Activated CD4-positive, alpha-beta memory T cell treated with anti-CD3 and anti-CD28 coated beads for 36 hours (primary cell): ENCODE measurements at regions not wholly inside any gene's neighbourhood (a gene's known extent, or its start where the extent isn't known, plus 50 kb on each side); places are given as distances from the start of the nearest gene placed in this dataset.
A peak's percentile ranks its signal among the peaks of the same experiment; 100 is the strongest.
"Not testable (repeated sequence)": the region's sequence is repeated elsewhere in the genome, so short reads cannot be mapped to it uniquely, and the experiment has no call there.

ENCODE experiments used
- CTCF ChIA-PET: fragments of 350-600 bp; sonication (Branson Sonifier 250); formaldehyde crosslinking; loops from one replicate; lab custom pipeline; 2021; ENCODE audit warnings: antibody characterized with exemption, inconsistent platforms; lab: Charles Lee
- POLR2A ChIA-PET: fragments of 350-600 bp; sonication (Branson Sonifier 250); formaldehyde crosslinking; loops from one replicate; lab custom pipeline; 2021; ENCODE audit warnings: antibody characterized with exemption; lab: Charles Lee
- DNase-seq: peaks from one replicate; pipeline ENCODE4 v3.0.0-alpha.2; 2020
- H3K27ac Mint-ChIP-seq: one replicate; pipeline ENCODE4 v1.8.0; 2021; ENCODE audit warnings: mixed read lengths
- H3K27me3 Mint-ChIP-seq: one replicate; pipeline ENCODE4 v1.8.0; 2021; ENCODE audit warnings: mixed read lengths
- H3K36me3 Mint-ChIP-seq: one replicate; pipeline ENCODE4 v1.8.0; 2021; ENCODE audit warnings: mixed read lengths
- H3K4me1 Mint-ChIP-seq: one replicate; pipeline ENCODE4 v1.8.0; 2021; ENCODE audit warnings: low read depth, mixed read lengths
- H3K4me3 Mint-ChIP-seq: one replicate; pipeline ENCODE4 v1.8.0; 2021; ENCODE audit warnings: mild to moderate bottlenecking, mixed read lengths
- H3K9me3 Mint-ChIP-seq: one replicate; pipeline ENCODE4 v1.8.0; 2021; ENCODE audit warnings: mixed read lengths
- intact Hi-C: fragments of 100-400 bp; cut with micrococcal nuclease; formaldehyde crosslinking; loops from one replicate; pipeline ENCODE4 v1.15.1; 2023

DNA sequence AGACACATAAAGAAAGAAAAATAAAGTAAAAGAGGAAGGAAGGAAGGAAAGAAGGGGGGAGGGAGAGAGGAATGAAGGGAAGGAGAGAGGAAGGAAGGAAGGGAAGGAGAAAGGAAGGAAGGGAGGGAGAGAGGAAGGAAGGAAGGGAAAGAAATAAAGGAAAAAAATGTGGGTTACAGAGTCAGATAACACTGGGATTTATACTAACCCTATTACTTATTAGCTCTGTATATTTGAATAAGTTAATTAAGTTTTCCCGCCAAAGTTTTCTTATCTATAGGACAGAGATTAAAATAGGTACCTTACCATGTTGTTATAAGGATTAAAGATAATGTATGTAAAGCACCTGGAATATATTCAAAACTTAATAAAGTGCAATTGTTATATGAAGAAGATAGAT lies 439.3 kb upstream of the KCNMB2 start:
- Mint-ChIP-seq H3K9me3 (peaks cover 18% of the 10 kb centered on the region), H3K27me3 (no peaks in the 10 kb centered on the region), H3K27ac (no peak overlapping the region), H3K4me3 (no peak overlapping the region), H3K36me3 (peaks cover 3% of the 10 kb centered on the region), H3K4me1 (no peaks in the 10 kb centered on the region)
- CTCF ChIA-PET: interaction anchor here (1.2 kb wide), 1 partner anchor 12 kb away, joined by 3 read pairs; no protein-coding TSS in a partner anchor
- POLR2A ChIA-PET: no interaction called here
- DNase-seq: no peak
- intact Hi-C loops: no loop called here

DNA sequence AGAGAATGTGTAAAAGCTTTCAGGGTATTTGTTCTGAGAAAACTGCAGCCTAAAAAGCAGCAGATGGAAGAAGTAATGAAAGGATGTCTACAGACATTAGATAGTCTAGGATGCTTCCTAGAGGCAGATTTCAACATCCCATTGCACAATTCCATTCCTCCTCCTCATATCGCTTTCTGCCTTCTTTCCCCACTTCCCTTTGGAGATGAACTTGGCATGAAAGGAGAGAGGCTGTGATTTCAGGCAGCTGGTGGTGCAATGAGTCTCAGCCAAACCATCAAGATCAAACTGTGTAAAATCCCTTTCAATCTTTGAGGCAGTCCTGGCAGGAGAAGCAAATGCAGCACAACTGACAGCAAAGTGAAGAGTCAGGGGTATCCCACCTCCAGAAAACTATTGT lies 438.7 kb upstream of the KCNMB2 start:
- Mint-ChIP-seq H3K27ac (no peak overlapping the region), H3K27me3 (no peaks in the 10 kb centered on the region), H3K4me3 (no peak overlapping the region), H3K36me3 (no peaks in the 10 kb centered on the region), H3K9me3 (peaks cover 15% of the 10 kb centered on the region), H3K4me1 (no peaks in the 10 kb centered on the region)
- POLR2A ChIA-PET: no interaction called here
- intact Hi-C loops: no loop called here
- DNase-seq: no peak
- CTCF ChIA-PET: interaction anchor here (1.2 kb wide), 1 partner anchor 13 kb away, joined by 3 read pairs; no protein-coding TSS in a partner anchor

DNA sequence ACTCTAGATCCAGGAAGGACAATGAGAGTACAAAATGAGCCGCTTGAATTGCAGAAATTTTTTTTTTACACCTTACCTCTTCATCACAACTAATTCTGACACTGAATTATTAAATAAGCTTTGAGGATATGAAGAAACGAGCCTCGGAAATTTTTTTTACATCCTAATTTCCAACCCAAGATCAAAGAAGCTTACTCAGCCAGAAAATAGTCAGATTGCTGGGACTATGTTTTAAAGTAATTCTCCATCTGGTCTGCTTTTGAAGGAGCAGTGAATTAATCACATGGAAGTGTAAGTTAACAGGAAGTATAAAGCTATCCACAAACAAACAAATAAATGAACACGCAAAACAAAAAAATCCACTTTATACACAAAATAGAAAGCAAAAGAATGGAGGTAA lies 437.0 kb upstream of the KCNMB2 start:
- H3K9me3 Mint-ChIP-seq: peaks cover 4% of the 10 kb centered on the region
- no peak for DNase-seq
- no peaks in the 10 kb centered on the region for H3K27me3 Mint-ChIP-seq
- no peak overlapping the region for H3K27ac Mint-ChIP-seq
- no peaks in the 10 kb centered on the region for H3K36me3 Mint-ChIP-seq
- intact Hi-C loops: no loop called here
- POLR2A ChIA-PET: no interaction called here
- H3K4me1 Mint-ChIP-seq: no peaks in the 10 kb centered on the region
- no peak overlapping the region for H3K4me3 Mint-ChIP-seq
- CTCF ChIA-PET: interaction anchor here (0.7 kb wide), 1 partner anchor 111 kb away, joined by 3 read pairs; no protein-coding TSS in a partner anchor

DNA sequence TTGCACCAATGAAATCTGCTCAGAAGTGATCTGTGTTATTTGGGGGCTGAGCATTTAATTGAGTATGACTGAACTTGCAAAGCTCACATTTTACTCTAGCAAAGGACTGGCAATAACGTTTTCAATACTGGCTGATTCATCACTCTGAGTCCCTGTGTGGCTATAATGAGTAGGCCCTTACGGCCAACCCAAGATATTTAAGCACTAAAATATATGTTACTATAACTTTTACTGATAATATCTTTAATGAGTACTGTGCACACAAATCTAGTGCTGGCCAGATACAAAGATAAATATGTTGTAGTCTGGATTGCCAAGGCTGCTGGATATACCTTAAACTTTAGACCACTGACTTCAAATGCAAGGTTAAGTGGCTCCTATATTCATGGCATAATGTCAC lies 436.4 kb upstream of the KCNMB2 start:
- DNase-seq: no peak
- Mint-ChIP-seq H3K9me3 (peaks cover 3% of the 10 kb centered on the region), H3K27me3 (no peaks in the 10 kb centered on the region), H3K27ac (no peak overlapping the region), H3K4me1 (no peaks in the 10 kb centered on the region), H3K4me3 (no peak overlapping the region), H3K36me3 (no peaks in the 10 kb centered on the region)
- ChIA-PET POLR2A (no interaction called here), CTCF (interaction anchor here (0.7 kb wide), 1 partner anchor 112 kb away, joined by 3 read pairs; no protein-coding TSS in a partner anchor)
- intact Hi-C loops: no loop called here

DNA sequence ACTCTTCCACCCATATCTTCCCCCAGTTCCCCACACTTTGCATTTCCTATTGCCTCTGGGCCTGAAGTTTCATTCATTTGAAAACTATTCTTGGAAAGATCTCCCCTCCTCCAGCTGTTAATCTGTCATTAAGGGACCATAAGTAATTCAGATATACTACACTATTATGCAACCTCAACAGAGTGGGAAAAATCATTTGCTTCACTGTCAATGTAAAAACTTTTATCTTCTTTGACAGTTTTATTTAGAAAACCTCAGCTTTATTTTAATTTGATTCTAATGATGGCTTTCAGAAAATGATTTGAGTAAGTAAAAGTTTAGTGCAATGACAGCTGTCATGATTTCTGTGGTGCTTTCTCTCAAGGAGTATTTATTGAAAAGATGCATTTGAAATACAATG lies 435.3 kb upstream of the KCNMB2 start:
- Mint-ChIP-seq H3K4me1 (no peaks in the 10 kb centered on the region), H3K36me3 (no peaks in the 10 kb centered on the region), H3K4me3 (no peak overlapping the region), H3K9me3 (no peaks in the 10 kb centered on the region), H3K27me3 (no peaks in the 10 kb centered on the region), H3K27ac (no peak overlapping the region)
- DNase-seq: no peak
- intact Hi-C loops: no loop called here
- CTCF ChIA-PET: no interaction called here
- POLR2A ChIA-PET: no interaction called here

DNA sequence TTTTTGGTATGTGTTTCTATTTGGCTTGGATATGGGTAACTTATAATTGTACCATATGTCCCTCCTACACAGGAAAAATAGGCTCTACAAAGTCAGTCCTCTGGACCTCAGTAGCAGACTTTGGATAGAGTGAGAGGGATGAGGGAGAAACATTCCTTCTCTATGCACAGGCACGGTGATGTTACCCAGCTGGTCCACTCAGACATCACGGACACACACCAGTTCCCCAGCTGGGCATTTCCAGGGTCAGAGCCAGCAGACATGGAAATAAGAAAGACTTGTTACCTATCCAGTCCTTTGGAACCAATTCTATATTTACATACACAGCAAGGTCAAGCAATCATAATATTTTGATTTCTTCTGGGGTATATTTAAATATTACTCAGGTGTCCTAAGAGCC lies 433.1 kb upstream of the KCNMB2 start:
- no peaks in the 10 kb centered on the region for H3K27me3 Mint-ChIP-seq
- no peak overlapping the region for H3K4me3 Mint-ChIP-seq
- no peak overlapping the region for H3K27ac Mint-ChIP-seq
- DNase-seq: no peak
- CTCF ChIA-PET: no interaction called here
- POLR2A ChIA-PET: no interaction called here
- H3K36me3 Mint-ChIP-seq: no peaks in the 10 kb centered on the region
- no peaks in the 10 kb centered on the region for H3K9me3 Mint-ChIP-seq
- intact Hi-C loops: no loop called here
- no peaks in the 10 kb centered on the region for H3K4me1 Mint-ChIP-seq

DNA sequence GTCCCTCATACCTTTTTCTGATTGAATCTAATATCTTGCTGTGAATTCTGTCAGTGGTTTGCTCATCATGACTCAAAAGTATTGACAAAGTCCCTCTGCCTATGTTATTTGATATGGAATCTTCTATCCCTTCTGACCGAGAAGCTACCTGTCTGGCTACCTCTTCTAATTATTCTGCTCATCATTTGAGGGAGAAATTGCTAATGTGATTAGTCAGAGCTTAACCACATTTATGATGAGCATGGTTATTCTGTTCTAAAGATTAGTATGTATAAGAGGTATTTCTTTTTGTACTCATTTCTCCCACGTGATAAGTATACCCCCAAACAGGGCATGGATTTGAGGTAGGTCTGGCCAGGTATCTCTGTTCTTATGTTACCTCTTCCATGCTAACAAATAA lies 428.4 kb upstream of the KCNMB2 start:
- Mint-ChIP-seq H3K9me3 (no peaks in the 10 kb centered on the region), H3K27me3 (no peaks in the 10 kb centered on the region), H3K4me3 (no peak overlapping the region), H3K4me1 (no peaks in the 10 kb centered on the region), H3K27ac (no peak overlapping the region), H3K36me3 (no peaks in the 10 kb centered on the region)
- intact Hi-C loops: no loop called here
- POLR2A ChIA-PET: no interaction called here
- CTCF ChIA-PET: no interaction called here
- no peak for DNase-seq

DNA sequence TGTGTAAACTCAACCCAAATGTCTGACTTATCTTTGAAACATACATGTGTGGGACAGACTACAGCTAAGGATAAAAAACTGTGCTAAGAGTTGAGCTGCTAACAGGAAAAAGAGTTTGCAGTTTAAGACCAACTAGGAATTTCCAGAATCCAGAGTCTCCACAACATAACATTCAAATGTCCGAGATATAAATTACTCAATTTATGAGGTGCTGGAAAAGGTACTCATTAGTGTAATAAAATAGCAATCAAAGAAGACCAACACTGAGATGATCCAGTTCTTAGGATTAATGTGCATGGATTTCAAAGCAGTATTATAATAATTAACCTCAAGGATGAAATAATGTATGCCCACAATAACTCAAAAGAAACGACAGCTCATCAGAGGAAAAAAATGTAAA lies 426.5 kb upstream of the KCNMB2 start:
- Mint-ChIP-seq H3K4me1 (no peaks in the 10 kb centered on the region), H3K27ac (no peak overlapping the region), H3K36me3 (no peaks in the 10 kb centered on the region), H3K4me3 (no peak overlapping the region), H3K9me3 (no peaks in the 10 kb centered on the region), H3K27me3 (no peaks in the 10 kb centered on the region)
- DNase-seq: no peak
- CTCF ChIA-PET: interaction anchor here (0.6 kb wide), 1 partner anchor 16 kb away, joined by 3 read pairs; no protein-coding TSS in a partner anchor
- POLR2A ChIA-PET: no interaction called here
- intact Hi-C loops: no loop called here

DNA sequence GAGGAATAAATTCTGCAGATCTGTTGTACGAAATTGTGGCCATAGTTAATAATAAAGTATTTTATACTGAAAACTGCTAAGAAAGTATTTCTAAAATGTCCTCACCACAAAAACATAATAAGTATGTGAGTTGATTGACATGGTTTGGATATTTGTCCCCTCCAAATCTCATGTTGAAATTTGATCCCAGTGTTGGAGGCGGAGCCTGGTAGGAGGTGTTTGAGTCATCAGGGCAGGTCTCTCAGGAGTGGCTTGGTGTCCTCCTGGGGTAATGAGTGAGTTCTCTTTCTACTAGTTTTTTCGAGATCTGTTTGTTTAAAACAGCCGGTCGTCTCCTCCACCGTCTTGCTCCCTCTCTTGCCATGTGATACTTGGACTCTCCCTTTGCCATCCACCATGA lies 424.1 kb upstream of the KCNMB2 start:
- Mint-ChIP-seq H3K4me3 (no peak overlapping the region), H3K9me3 (no peaks in the 10 kb centered on the region), H3K27ac (no peak overlapping the region), H3K36me3 (no peaks in the 10 kb centered on the region), H3K27me3 (no peaks in the 10 kb centered on the region), H3K4me1 (no peaks in the 10 kb centered on the region)
- intact Hi-C loops: no loop called here
- CTCF ChIA-PET: interaction anchor here (0.6 kb wide), 1 partner anchor 1736 kb away, joined by 3 read pairs; no protein-coding TSS in a partner anchor
- POLR2A ChIA-PET: no interaction called here
- DNase-seq: peak; percentile 27

DNA sequence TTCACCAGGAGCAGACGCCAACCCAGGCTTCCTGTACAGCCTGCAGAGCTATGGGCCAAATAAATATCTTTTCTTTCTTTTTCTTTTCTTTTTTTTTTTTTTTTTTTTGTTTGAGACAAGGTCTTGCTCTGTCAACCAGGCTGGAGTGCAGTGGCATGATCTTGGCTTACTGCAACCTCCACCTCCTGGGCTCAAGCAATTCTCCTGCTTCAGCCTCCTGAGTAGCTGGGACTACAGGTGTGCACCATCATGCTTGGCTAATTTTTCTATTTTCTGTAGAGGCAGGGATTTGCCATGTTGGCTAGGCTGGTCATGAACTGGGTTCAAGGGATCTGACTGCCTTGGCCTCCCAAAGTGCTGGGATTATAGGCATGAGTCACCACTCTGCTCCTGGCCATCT lies 423.7 kb upstream of the KCNMB2 start:
- POLR2A ChIA-PET, intact Hi-C loops, H3K27ac Mint-ChIP-seq, H3K9me3 Mint-ChIP-seq, H3K4me3 Mint-ChIP-seq, H3K27me3 Mint-ChIP-seq, H3K4me1 Mint-ChIP-seq, DNase-seq, H3K36me3 Mint-ChIP-seq: not testable (repeated sequence)
- CTCF ChIA-PET: interaction anchor here (0.6 kb wide), 1 partner anchor 1736 kb away, joined by 3 read pairs; no protein-coding TSS in a partner anchor

DNA sequence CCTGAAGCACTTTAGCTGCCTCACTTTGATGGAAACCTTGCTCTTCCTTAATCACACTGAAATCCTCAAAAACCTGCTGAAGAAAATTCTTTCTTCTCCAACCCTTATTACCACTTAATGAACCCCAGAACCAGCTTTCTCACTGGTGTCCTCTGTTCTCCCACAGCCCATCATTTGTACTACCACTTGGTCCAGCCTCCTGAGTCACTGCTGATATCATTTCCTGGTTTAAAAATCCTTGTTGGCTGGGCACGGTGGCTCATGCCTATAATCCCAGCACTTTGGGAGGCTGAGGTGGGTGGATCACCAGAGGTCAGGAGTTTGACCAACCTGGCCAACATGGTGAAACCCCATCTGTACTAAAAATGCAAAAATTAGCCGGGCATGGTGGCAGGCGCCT lies 418.6 kb upstream of the KCNMB2 start:
- ChIA-PET CTCF (no interaction called here), POLR2A (no interaction called here)
- H3K4me1 Mint-ChIP-seq: peaks cover 4% of the 10 kb centered on the region
- peaks cover 12% of the 10 kb centered on the region for H3K9me3 Mint-ChIP-seq
- no peak overlapping the region for H3K4me3 Mint-ChIP-seq
- intact Hi-C loops: no loop called here
- H3K36me3 Mint-ChIP-seq: peaks cover 7% of the 10 kb centered on the region
- DNase-seq: no peak
- H3K27me3 Mint-ChIP-seq: no peaks in the 10 kb centered on the region
- no peak overlapping the region for H3K27ac Mint-ChIP-seq

DNA sequence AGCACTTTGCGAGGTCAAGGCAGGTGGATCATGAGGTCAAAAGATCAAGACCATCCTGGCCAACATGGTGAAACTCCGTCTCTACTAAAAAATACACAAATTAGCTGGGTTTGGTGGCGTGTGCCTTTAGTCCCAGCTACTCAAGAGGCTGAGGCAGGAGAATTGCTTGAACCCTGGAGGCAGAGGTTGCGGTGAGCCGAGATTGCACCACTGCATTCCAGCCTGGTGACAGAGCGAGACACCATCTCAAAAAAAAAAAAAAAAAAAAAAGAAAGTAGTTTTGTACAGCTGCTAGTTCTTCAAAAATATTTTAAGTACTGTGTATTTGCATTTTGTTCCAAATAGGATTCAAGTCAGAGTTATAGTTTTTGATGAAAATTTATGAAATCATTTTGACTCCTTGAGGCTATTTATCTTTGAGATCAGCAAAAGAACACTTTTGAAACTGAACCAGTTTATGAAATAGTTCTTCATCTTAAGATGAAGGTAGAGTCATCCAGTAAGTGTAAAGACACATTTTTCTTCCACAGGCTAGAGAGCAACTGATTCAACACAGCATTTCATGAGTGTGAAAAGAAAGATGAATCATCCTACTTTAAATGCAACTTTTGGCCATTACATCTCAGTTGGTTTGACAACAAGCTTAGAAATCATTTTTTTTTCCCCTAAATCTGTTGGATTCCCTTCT lies 416.5 kb upstream of the KCNMB2 start:
- peaks cover 12% of the 10 kb centered on the region for H3K9me3 Mint-ChIP-seq
- DNase-seq, CTCF ChIA-PET, H3K27me3 Mint-ChIP-seq, H3K4me1 Mint-ChIP-seq, intact Hi-C loops, H3K36me3 Mint-ChIP-seq, POLR2A ChIA-PET, H3K4me3 Mint-ChIP-seq: not testable (repeated sequence)
- H3K27ac Mint-ChIP-seq: peak overlapping the region; percentile 45

DNA sequence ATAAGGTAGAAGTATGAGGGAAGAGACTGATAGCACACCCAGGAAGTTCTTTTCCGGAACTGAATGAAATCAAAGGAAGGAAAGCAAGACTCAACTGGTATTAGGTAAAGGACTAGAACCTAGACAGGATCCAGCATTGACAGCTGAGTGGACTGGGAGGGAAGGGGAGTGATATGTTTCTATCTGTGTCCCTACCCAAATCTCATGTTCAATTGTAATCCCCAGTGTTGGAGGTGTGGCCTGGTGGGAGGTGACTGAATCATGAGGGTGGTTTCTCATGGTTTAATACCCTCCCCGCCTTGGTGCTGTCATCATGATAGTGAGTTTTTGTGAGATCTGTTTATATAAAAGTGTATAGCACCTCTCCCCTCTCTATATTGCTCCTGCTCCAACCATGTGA lies 415.9 kb upstream of the KCNMB2 start:
- Mint-ChIP-seq H3K4me3 (no peak overlapping the region), H3K4me1 (peaks cover 4% of the 10 kb centered on the region), H3K27ac (no peak overlapping the region), H3K9me3 (peaks cover 12% of the 10 kb centered on the region), H3K36me3 (peaks cover 7% of the 10 kb centered on the region), H3K27me3 (no peaks in the 10 kb centered on the region)
- ChIA-PET CTCF (no interaction called here), POLR2A (no interaction called here)
- peak; percentile 11 for DNase-seq
- intact Hi-C loops: no loop called here
